H1 (cell line): ENCODE measurements at regions not wholly inside any gene's neighbourhood (a gene's known extent, or its start where the extent isn't known, plus 50 kb on each side); places are given as distances from the start of the nearest gene placed in this dataset.

Experiments used
- CTCF ChIA-PET: fragments of 300-600 bp; sonication (Branson Sonifier 250); formaldehyde crosslinking; loops from one replicate; lab custom pipeline; 2021; ENCODE audit not compliant: partially characterized antibody; lab: Charles Lee
- POLR2A ChIA-PET: fragments of 300-600 bp; sonication (Branson Sonifier 250); formaldehyde crosslinking; loops from one replicate; lab custom pipeline; 2021; ENCODE audit warnings: inconsistent platforms; ENCODE audit not compliant: partially characterized antibody; lab: Charles Lee
- DNase-seq, 2 experiments: peaks; one replicate each; pipeline versions ENCODE4 v3.0.0 to v3.0.0-alpha.2; 2010 to 2022; ENCODE audit warnings: low spot score in 2 of 2, low read depth in 1 of 2, mixed read lengths in 1 of 2
- FAIRE-seq: peaks from 2 replicates; lab custom pipeline; 2011; peaks lifted over from hg19 to GRCh38; lab: Jason Lieb, UNC
- H2AFZ ChIP-seq: 2 replicates; pipeline ENCODE4 v1.8.1; 2012; ENCODE audit warnings: low read length, inconsistent platforms
- H2AK5ac ChIP-seq: 2 replicates; pipeline ENCODE4 v1.6.1; 2013; ENCODE audit warnings: low read depth, low read length
- H2BK120ac ChIP-seq: replicated peaks from 2 replicates; pipeline ENCODE3; 2013; ENCODE audit warnings: low read depth, low read length, inconsistent platforms
- H2BK12ac ChIP-seq: 2 replicates; pipeline ENCODE4 v1.6.1; 2013; ENCODE audit warnings: low read depth, low read length
- H2BK15ac ChIP-seq: 2 replicates; pipeline ENCODE4 v1.6.1; 2013; ENCODE audit warnings: low read length
- H2BK20ac ChIP-seq: 2 replicates; pipeline ENCODE4 v1.6.1; 2013; ENCODE audit warnings: low read length
- H2BK5ac ChIP-seq: 2 replicates; pipeline ENCODE4 v1.6.1; 2013; ENCODE audit warnings: low read depth, low read length
- H3K14ac ChIP-seq: 2 replicates; pipeline ENCODE4 v1.6.1; 2013; ENCODE audit warnings: inconsistent platforms; ENCODE audit not compliant: insufficient read length
- H3K18ac ChIP-seq: 2 replicates; pipeline ENCODE4 v1.6.1; 2013; ENCODE audit warnings: low read length; ENCODE audit errors: extremely low read depth
- H3K23ac ChIP-seq: 2 replicates; pipeline ENCODE4 v1.6.1; 2013; ENCODE audit warnings: inconsistent platforms; ENCODE audit not compliant: insufficient read length
- H3K23me2 ChIP-seq: 2 replicates; pipeline ENCODE4 v1.6.1; 2013; ENCODE audit warnings: low read depth, low read length
- H3K27ac ChIP-seq: 2 replicates; pipeline ENCODE4 v1.6.1; 2011; ENCODE audit warnings: low read depth, low read length, inconsistent platforms
- H3K27me3 ChIP-seq, 4 experiments: replicated peaks in 1 of 4; 1 replicate in 1 of 4; 2 replicates in 3 of 4; pipeline versions ENCODE4 v1.6.1 to v1.8.1; 2011 to 2013; ENCODE audit warnings: low read length in 3 of 4, mild to moderate bottlenecking in 3 of 4, inconsistent platforms in 2 of 4, mixed read lengths in 2 of 4, moderate library complexity in 1 of 4; ENCODE audit not compliant: control insufficient read depth in 3 of 4, insufficient read depth in 3 of 4; ENCODE audit errors: extremely low read depth in 1 of 4
- H3K36me3 ChIP-seq, 4 experiments: 2 replicates each; pipeline versions ENCODE4 v1.6.1 to v1.8.1; 2011 to 2013; ENCODE audit warnings: mild to moderate bottlenecking in 4 of 4, low read length in 3 of 4, moderate library complexity in 2 of 4, control low read depth in 1 of 4, inconsistent platforms in 1 of 4; ENCODE audit not compliant: insufficient read depth in 4 of 4, control insufficient read depth in 2 of 4
- H3K4ac ChIP-seq: replicated peaks from 2 replicates; pipeline ENCODE3; 2013; ENCODE audit warnings: low read length, low read depth, mixed read lengths, inconsistent platforms; ENCODE audit not compliant: insufficient read length
- H3K4me1 ChIP-seq, 4 experiments: replicated peaks in 1 of 4; 1 replicate in 1 of 4; 2 replicates in 3 of 4; pipeline versions ENCODE4 v1.6.1 to v1.8.1; 2011 to 2013; ENCODE audit warnings: low read length in 3 of 4, inconsistent platforms in 2 of 4, mixed read lengths in 1 of 4; ENCODE audit not compliant: insufficient read depth in 4 of 4, control insufficient read depth in 3 of 4
- H3K4me2 ChIP-seq, 2 experiments: 2 replicates each; pipeline versions ENCODE4 v1.6.1 to v1.8.1; 2011 to 2013; ENCODE audit warnings: low read depth in 2 of 2, low read length in 2 of 2, control low read depth in 1 of 2, inconsistent platforms in 1 of 2, mild to moderate bottlenecking in 1 of 2; ENCODE audit not compliant: insufficient read depth in 1 of 2
- H3K4me3 ChIP-seq, 4 experiments: fragments of 200-600, 300-600 bp in 1 of 4; sonication (generic), shearing (Covaris generic), sonication (Bioruptor Twin) in 1 of 4; 2 replicates each; pipeline versions ENCODE4 v1.5.1 to v1.8.1; 2011 to 2016; ENCODE audit warnings: low read length in 4 of 4, low read depth in 3 of 4, control low read depth in 2 of 4, inconsistent platforms in 2 of 4, mild to moderate bottlenecking in 2 of 4, mixed read lengths in 1 of 4, moderate library complexity in 1 of 4; ENCODE audit not compliant: insufficient read depth in 2 of 4; ENCODE audit errors: extremely low read depth in 1 of 4
- H3K56ac ChIP-seq: replicated peaks from 2 replicates; pipeline ENCODE3; 2013; ENCODE audit warnings: low read depth, mild to moderate bottlenecking, mixed read lengths, low read length, inconsistent platforms; ENCODE audit not compliant: insufficient read length
- H3K79me1 ChIP-seq: 2 replicates; pipeline ENCODE4 v1.6.1; 2013; ENCODE audit warnings: low read depth, low read length, control low read depth
- H3K79me2 ChIP-seq, 2 experiments: 2 replicates each; pipeline versions ENCODE4 v1.6.1 to v1.8.1; 2012 to 2013; ENCODE audit warnings: low read length in 2 of 2, mild to moderate bottlenecking in 2 of 2, inconsistent platforms in 1 of 2; ENCODE audit not compliant: insufficient read depth in 2 of 2, control insufficient read depth in 1 of 2
- H3K9ac ChIP-seq, 4 experiments: replicated peaks in 1 of 4; 1 replicate in 1 of 4; 2 replicates in 3 of 4; pipeline versions ENCODE4 v1.6.1 to v1.8.1; 2011 to 2013; ENCODE audit warnings: low read depth in 3 of 4, low read length in 3 of 4, control low read depth in 2 of 4, mild to moderate bottlenecking in 2 of 4, moderate library complexity in 2 of 4, inconsistent platforms in 1 of 4; ENCODE audit errors: extremely low read depth in 1 of 4
- H3K9me3 ChIP-seq, 2 experiments: 2 replicates each; pipeline versions ENCODE4 v1.6.1 to v1.8.1; 2012 to 2013; ENCODE audit warnings: mild to moderate bottlenecking in 2 of 2, moderate library complexity in 2 of 2, control low read depth in 1 of 2, inconsistent platforms in 1 of 2, low read depth in 1 of 2, low read length in 1 of 2, mixed read lengths in 1 of 2; ENCODE audit not compliant: insufficient read depth in 2 of 2
- H4K20me1 ChIP-seq, 2 experiments: replicated peaks in 1 of 2; 2 replicates each; pipeline versions ENCODE3 to v1.8.1; 2011 to 2013; ENCODE audit warnings: inconsistent platforms in 2 of 2, low read length in 2 of 2, mild to moderate bottlenecking in 1 of 2; ENCODE audit not compliant: insufficient read depth in 2 of 2, control insufficient read depth in 1 of 2
- H4K5ac ChIP-seq: 2 replicates; pipeline ENCODE4 v1.6.1; 2013; ENCODE audit warnings: low read length, low read depth, mixed read lengths, inconsistent platforms; ENCODE audit not compliant: insufficient read length
- H4K8ac ChIP-seq: 2 replicates; pipeline ENCODE4 v1.8.0; 2013; ENCODE audit warnings: mild to moderate bottlenecking, moderate library complexity, low read length, inconsistent platforms; ENCODE audit not compliant: insufficient read depth; ENCODE audit errors: extremely low read depth
- H4K91ac ChIP-seq: replicated peaks from 2 replicates; pipeline ENCODE3; 2013; ENCODE audit warnings: low read length, mixed read lengths, inconsistent platforms; ENCODE audit not compliant: insufficient read length
- BRCA1 ChIP-seq: IDR thresholded peaks from 2 replicates; pipeline ENCODE4 v1.6.1; 2012; ENCODE audit warnings: low read depth, low read length, improper control_type of control experiment
- CEBPB ChIP-seq: IDR thresholded peaks from 2 replicates; pipeline ENCODE4 v1.6.1; 2012; ENCODE audit warnings: low read depth, low read length
- CHD1 ChIP-seq: IDR thresholded peaks from 2 replicates; pipeline ENCODE4 v1.6.1; 2012; ENCODE audit warnings: low read depth, low read length, improper control_type of control experiment
- CTBP2 ChIP-seq: IDR thresholded peaks from 2 replicates; pipeline ENCODE4 v1.7.0; 2011; ENCODE audit warnings: borderline replicate concordance, mild to moderate bottlenecking, moderate library complexity, mixed read lengths, low read length; ENCODE audit not compliant: insufficient read depth, insufficient read length
- SIN3A ChIP-seq, 2 experiments: IDR thresholded peaks in 1 of 2; conservative IDR thresholded peaks in 1 of 2; 2 replicates each; pipeline ENCODE4 v1.6.1; 2011 to 2012; ENCODE audit warnings: low read length in 2 of 2, improper control_type of control experiment in 1 of 2, low read depth in 1 of 2, mild to moderate bottlenecking in 1 of 2
- SIX5 ChIP-seq: IDR thresholded peaks from 2 replicates; pipeline ENCODE4 v1.6.1; 2011; ENCODE audit warnings: mild to moderate bottlenecking, low read depth, low read length
- TAF1 ChIP-seq: IDR thresholded peaks from 2 replicates; pipeline ENCODE4 v1.6.1; 2011; ENCODE audit warnings: mild to moderate bottlenecking, low read depth, low read length
- TAF7 ChIP-seq: optimal IDR thresholded peaks from 2 replicates; pipeline ENCODE3; 2011; ENCODE audit warnings: low read depth, mild to moderate bottlenecking, inconsistent platforms, low read length, moderate library complexity, borderline replicate concordance
- WGBS, 2 experiments: shearing (Covaris generic) in 1 of 2; methylation state at CpG; one replicate each; pipeline versions ENCODE4 v1.1.6 to v1.1.7; 2013 to 2015; ENCODE audit warnings: low lambda C conversion rate in 2 of 2, mixed read lengths in 2 of 2, inconsistent platforms in 1 of 2, low coverage in 1 of 2, missing lambda C conversion rate in 1 of 2; ENCODE audit not compliant: insufficient replicate concordance in 2 of 2, insufficient coverage in 1 of 2, insufficient read length in 1 of 2; ENCODE audit errors: extremely low coverage in 1 of 2, missing lambda C conversion rate in 1 of 2; 5-methylcytosine and 5-hydroxymethylcytosine counted together

- no peak overlapping the region for H2BK120ac ChIP-seq
- no peak overlapping the region for H2BK15ac ChIP-seq
- no peak overlapping the region for H4K91ac ChIP-seq
- H3K14ac ChIP-seq, result no peak overlapping the region
- H2AFZ ChIP-seq, result no peak overlapping the region
- H2BK5ac ChIP-seq, result no peak overlapping the region
- no peak for FAIRE-seq
- H3K27me3 ChIP-seq, result no peaks in the 10 kb centered on the region
- H4K5ac ChIP-seq, result no peak overlapping the region
- no peak overlapping the region for H2BK12ac ChIP-seq
- H3K56ac ChIP-seq, result no peak overlapping the region
- no peak overlapping the region for H3K23ac ChIP-seq
- H3K9me3 ChIP-seq, result peaks cover 5 to 24% of the 10 kb centered on the region in 2 experiments; a peak in 2 of 4 replicates
- no peak overlapping the region for H3K4ac ChIP-seq
- H2BK20ac ChIP-seq, result no peak overlapping the region
- H3K79me2 ChIP-seq, result no peaks in the 10 kb centered on the region
- no peaks in the 10 kb centered on the region for H3K4me1 ChIP-seq
- no peaks in the 10 kb centered on the region for H4K20me1 ChIP-seq
- WGBS, 2 experiments, result 67% methylated on average over 1 of the region's 1 CpG; no CpG with 5 or more reads in 1 of the 2 experiments
- no peaks in the 10 kb centered on the region for H3K23me2 ChIP-seq
- H3K4me2 ChIP-seq, result no peak overlapping the region
- no peaks in the 10 kb centered on the region for H3K36me3 ChIP-seq
- H4K8ac ChIP-seq, result no peak overlapping the region
- no peak overlapping the region for H3K18ac ChIP-seq
- H3K27ac ChIP-seq, result no peak overlapping the region
- H3K9ac ChIP-seq, result no peak overlapping the region
- H3K79me1 ChIP-seq, result no peaks in the 10 kb centered on the region
- no peak overlapping the region for H3K4me3 ChIP-seq
- TF ChIP-seq CHD1 (no peak), TAF7 (no peak), CTBP2 (no peak), BRCA1 (no peak), CEBPB (no peak), TAF1 (no peak), SIX5 (no peak), SIN3A (conservative IDR thresholded peaks at IDR 0.05 in 1 of 2, IDR thresholded peaks at IDR 0.05 in 1 of 2; ENCODE audit: low read depth in 1 of 2, low read length in 2 of 2) (no peak)
- TF ChIP-seq, all 59 proteins: peak for 0
- no peak for DNase-seq
- ChIA-PET CTCF (no interaction called here), POLR2A (no interaction called here)
- no peak overlapping the region for H2AK5ac ChIP-seq
These were observed 470.1 kb upstream of the USP9Y start for GRCh38 chrY:12230921-12231320.
